Stimulated activated CD8-positive, alpha-beta memory T cell treated with anti-CD3 and anti-CD28 coated beads, Interleukin-15, amount 100 ng/mL, for 48 hours (primary cell): ENCODE measurements at regions not wholly inside any gene's neighbourhood (a gene's known extent, or its start where the extent isn't known, plus 50 kb on each side); places are given as distances from the start of the nearest gene placed in this dataset.

Experiments
- DNase-seq, 2 donors: peaks; one replicate each; pipeline ENCODE4 v3.0.0-alpha.2; 2020; ENCODE audit warnings: low read depth in 2 of 2

GRCh38 chr2:121074293-121074932, 210.6 kb downstream of the TFCP2L1 start:
- no peak for DNase-seq

GRCh38 chr2:121075006-121075551, 209.9 kb downstream of the TFCP2L1 start:
- DNase-seq = peak; percentile 44 to 57

- DNase-seq = no peak
These were observed 209.1 kb downstream of the TFCP2L1 start for GRCh38 chr2:121075641-121076497.

- no peak for DNase-seq
These were observed 208.5 kb downstream of the TFCP2L1 start for GRCh38 chr2:121076498-121076820.

GRCh38 chr2:121076885-121077549, 208.0 kb downstream of the TFCP2L1 start:
- peak; percentile 48 to 56 for DNase-seq

- no peak for DNase-seq
These were observed 206.1 kb downstream of the TFCP2L1 start for GRCh38 chr2:121078899-121079298.

GRCh38 chr2:121080013-121080772, 204.8 kb downstream of the TFCP2L1 start:
- DNase-seq = no peak

GRCh38 chr2:121081701-121082100, 203.3 kb downstream of the TFCP2L1 start:
- no peak for DNase-seq

- DNase-seq = no peak
These were observed 202.8 kb downstream of the TFCP2L1 start for GRCh38 chr2:121082191-121082590.

GRCh38 chr2:121084130-121084680, 200.8 kb downstream of the TFCP2L1 start:
- no peak for DNase-seq

- DNase-seq = no peak
These were observed 199.2 kb downstream of the TFCP2L1 start for GRCh38 chr2:121085801-121086200.

- no peak for DNase-seq
These were observed 198.6 kb downstream of the TFCP2L1 start for GRCh38 chr2:121086450-121086849.

- no peak for DNase-seq
These were observed 197.9 kb downstream of the TFCP2L1 start for GRCh38 chr2:121087117-121087516.

- DNase-seq = no peak
These were observed 196.5 kb downstream of the TFCP2L1 start for GRCh38 chr2:121088251-121089165.

- DNase-seq = no peak
These were observed 195.9 kb downstream of the TFCP2L1 start for GRCh38 chr2:121089166-121089510.

- no peak for DNase-seq
These were observed 194.8 kb downstream of the TFCP2L1 start for GRCh38 chr2:121090088-121090715.

GRCh38 chr2:121092095-121092494, 192.9 kb downstream of the TFCP2L1 start:
- no peak for DNase-seq

GRCh38 chr2:121093692-121094091, 191.3 kb downstream of the TFCP2L1 start:
- DNase-seq = no peak

- no peak for DNase-seq
These were observed 190.9 kb downstream of the TFCP2L1 start for GRCh38 chr2:121094101-121094500.

- DNase-seq = no peak
These were observed 190.2 kb downstream of the TFCP2L1 start for GRCh38 chr2:121094845-121095244.
